ELF-1 (cell line): ENCODE measurements at regions not wholly inside any gene's neighbourhood (a gene's known extent, or its start where the extent isn't known, plus 50 kb on each side); places are given as distances from the start of the nearest gene placed in this dataset.
"Not testable (repeated sequence)": the region's sequence is repeated elsewhere in the genome, so short reads cannot be mapped to it uniquely, and the experiment has no call there.

ENCODE experiments used
- DNase-seq: peaks from one replicate; pipeline ENCODE4 v3.0.0-alpha.2; 2016; ENCODE audit warnings: low read depth, low spot score

DNA sequence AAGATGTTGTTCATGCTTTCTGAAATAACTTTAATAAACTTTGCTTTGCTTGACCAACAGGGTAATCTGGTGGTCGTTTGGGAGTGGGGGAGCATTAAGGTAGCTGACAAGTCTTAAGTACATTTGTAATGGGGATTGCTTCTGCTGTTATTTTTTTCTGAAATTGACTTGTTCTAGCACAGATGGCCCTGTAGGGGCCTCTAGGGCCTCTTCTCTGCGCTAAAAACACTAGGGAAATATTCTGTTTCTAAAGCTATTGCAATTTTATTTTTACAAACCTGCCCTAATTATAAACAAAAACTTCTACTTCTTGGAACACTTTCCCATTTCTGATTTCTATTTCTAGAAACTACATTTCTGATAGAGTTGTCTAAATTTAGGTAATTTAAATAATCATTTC lies 191.3 kb upstream of the KCNJ3 start:
- DNase-seq = no peak

DNA sequence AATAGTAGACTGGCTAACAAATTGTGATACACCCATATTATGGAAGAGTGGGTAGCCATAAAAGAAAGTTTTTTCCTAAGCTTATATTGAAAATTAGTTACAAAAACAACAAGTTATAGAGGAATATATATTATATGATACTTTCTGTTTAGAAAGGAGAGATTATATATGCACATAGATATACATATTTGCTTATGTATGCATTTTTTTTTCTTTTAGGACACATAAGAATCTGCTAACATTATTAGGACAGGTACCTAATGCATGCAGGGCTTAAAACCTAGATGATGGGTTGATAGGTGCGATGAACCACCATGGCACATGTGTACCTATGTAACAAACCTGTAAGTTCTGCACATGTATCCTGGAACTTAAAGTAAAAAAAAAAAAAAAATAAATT lies 179.6 kb upstream of the KCNJ3 start:
- DNase-seq = no peak

DNA sequence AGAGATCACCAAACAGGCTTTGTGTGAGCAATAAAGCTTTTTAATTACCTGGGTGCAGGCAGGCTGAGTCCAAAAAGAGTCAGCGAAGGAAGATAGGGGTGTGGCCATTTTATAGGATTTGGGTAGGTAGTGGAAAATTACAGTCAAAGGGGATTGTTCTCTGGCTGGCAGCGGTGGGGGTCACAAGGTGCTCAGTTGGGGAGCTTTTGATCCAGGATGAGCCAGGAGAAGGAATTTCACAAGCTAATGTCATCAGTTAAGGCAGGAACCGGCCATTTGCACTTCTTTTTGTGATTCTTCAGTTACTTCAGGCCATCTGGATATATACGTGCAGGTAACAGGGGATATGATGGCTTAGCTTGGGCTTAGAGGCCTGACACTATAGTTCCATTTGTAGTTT lies 177.5 kb upstream of the KCNJ3 start:
- DNase-seq = not testable (repeated sequence)

DNA sequence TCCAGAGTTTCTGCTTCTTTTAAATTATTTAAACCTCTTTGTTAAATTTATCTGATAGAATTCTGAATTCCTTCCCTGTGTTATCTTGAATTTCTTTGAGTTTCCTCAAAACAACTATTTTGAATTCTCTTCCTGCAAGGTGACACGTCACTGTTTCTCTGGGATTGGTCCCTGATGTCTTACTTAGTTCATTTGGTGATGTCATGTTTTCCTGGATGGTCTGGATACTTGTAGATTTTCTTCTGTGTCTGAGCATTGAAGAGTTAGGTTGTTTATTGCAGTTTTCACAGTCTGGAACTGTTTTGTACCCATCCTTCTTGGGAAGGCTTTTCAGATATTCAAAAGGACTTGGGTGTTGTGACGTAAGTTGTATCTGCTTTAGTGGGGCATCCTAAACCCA lies 172.3 kb upstream of the KCNJ3 start:
- DNase-seq = no peak

DNA sequence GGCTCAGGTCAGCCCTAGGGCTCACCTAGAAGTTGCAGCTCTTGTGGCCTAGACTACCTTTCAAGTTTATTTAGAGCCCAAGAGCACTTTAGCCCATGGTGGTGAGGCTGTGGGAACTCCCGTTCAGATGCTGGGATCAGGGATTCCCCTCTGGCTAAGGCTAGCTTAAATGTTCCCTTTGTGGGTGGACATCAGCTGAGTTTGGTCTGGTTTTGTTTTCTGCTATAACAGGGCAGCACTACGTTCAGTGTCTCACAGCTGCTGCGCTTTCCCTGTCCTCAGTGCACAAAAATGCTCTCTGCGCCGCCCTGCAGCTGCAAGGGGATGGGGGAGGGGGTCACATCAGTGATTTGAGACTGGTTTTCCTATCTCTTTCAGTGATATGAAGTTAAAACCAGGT lies 170.5 kb upstream of the KCNJ3 start:
- DNase-seq = peak; percentile 4

DNA sequence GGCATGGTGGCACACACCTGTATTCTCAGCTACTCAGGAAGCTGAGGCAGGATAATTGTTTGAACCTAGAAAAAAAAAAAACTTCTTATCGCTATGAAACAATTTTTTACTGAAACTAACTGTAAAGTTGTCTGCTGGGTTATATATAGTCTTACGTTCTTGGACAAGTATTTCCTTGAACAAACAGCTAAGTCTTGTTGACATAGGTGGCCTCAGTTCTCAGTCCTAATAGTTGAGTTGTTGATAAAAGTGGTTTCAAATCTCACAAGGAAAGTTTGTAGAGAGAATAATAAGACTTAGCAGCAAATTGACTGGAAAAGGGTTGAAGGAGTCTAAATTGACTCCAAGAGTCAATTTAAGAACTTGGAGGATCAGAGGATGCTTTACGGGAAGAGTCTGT lies 166.5 kb upstream of the KCNJ3 start:
- no peak for DNase-seq

DNA sequence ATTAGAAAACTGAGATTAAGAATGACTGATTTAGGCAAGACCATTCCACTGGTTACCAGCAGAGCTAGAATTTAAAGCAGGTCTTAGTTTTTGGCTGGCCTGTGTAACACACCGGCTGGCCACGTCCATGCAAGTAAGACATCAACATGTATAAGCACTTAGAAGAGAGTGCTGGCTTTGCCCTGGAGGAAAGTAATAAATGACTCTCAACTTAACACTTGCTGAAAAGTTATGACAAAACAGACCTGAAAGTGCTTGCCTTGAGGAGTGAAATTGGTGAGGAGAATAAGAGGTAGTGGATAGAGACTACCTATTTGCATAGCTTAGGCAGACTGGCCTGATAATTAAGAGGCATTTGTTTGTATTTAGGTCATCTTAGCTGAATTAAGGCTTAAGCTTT lies 165.7 kb upstream of the KCNJ3 start:
- peak; percentile 53 for DNase-seq

DNA sequence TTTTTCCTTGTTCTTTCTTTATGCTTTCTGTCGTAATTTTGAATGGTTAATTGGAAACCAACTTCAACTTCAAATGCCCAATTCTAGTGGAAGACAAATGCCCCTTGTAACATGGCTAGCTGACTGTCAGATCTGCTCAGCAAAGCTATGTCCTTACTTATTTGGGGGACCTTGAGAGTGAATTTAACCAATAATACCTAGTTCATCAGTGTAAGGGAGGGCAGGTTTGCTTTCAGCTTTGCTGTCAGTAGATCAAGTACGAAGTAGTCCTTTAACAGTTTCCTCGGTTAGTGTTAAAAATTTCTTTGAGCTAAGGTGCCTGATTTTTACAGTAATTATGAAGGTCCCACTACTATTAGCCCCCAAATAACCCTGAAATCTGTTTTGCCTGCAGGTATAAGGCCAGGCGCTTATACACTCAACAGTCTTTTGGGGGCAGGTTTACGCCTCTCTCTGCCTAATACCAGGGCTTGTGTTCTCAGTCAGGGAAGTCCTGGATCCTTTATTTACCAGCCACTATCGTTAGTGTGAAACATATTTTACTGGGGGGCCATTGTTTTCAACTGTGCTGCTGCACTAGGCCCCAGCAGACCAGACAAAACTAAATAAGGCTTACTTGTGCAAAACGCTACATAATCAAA lies 165.1 kb upstream of the KCNJ3 start:
- no peak for DNase-seq

DNA sequence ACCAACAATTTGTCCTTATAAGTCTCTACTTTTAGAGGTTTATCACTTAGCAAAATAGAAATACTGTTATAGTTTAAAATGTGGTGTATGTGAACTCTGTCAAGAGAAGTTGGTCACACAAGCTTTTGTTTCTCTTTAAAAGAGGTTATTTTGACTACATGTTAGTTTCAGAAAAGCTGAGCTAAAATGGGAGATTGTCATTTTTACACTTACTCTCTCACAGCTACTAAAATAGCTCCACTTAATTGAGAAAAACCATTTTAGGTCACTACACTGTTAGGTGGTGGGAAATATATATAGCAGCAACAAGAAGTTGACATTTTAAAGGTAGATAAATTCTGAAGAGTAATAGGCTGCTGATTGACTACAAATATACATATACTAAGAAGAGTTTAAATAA lies 161.5 kb upstream of the KCNJ3 start:
- no peak for DNase-seq

DNA sequence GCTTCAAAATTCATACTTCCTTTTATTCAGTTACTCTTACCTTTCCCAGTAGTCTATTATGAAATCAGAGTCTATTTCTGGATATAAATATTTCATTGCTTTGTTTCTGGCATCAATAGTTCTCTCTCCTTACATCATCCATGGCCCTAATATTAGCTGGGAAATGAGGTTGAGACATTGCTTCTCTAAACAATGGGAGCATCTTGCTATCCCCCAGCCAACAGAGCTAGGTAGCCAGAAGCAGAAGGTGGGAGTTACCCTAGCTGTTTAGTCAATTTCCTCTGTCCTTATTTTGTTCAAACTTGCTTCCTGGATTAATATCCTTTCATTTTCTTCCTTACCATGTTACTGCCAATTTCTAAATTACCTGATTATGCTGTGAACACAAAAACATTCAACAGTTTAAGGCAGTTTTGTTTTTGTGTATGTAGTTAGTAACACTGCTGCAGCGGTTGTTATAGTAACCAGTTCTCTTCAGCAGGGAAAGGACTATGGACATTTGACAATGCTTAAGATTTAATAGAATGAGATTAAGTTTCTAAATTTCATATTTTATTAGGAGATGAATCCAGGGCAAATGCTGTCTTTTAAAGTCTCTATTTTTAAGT lies 160.5 kb upstream of the KCNJ3 start:
- no peak for DNase-seq

DNA sequence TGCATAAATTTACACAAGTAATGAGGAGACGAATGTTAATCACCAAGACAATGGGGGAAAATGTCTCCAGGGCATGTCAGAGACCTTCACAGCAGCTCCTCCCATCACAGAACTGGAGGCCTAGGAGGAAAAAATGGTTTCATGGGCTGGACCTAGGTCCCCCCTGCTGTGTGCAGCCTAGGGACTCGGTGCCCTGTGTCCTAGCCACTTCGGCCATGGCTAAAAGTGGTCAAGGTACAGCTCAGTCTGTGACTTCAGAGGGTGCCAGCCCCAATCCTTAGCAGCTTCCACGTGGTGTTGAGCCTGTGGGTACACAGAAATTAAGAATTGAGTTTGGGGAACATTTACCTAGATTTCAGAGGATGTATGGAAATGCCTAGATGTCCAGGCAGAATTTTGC lies 152.2 kb upstream of the KCNJ3 start:
- DNase-seq = no peak

DNA sequence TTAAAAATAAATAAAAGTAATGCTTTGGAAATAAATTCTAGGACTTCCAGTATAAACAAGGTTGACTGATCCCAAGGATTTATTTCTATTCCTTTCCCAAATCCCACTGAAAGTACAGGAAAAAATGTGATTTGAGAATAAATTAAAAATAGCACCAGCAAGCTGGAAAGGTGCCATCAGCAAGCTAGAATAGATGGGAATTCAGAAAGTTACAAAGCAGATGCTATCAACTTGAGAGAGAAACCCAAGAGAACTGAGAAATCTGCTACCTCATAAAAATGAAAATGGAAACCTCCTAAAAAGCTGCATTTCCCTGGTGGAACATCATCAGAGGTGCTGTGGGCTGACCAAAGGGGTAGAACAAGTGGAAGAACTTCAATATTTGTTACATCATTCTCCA lies 148.6 kb upstream of the KCNJ3 start:
- DNase-seq = no peak

DNA sequence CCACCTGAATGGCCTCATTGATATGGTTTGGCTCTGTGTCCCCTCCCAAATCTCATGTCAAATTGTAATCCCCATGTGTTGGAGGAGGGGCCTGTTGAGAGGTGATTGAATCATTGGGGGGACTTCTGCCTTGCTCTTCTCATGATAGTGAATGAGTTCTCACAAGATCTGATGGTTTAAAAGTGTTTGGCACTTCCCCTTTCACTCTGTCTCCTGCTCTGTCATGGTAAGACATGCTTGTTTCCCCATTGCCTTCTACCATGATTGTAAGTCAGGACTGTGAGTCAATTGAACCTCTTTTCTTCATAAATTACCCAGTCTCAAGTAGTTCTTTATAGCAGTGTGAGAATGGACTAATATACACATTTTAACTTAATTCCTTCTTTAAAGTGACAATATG lies 146.8 kb upstream of the KCNJ3 start:
- DNase-seq = no peak

DNA sequence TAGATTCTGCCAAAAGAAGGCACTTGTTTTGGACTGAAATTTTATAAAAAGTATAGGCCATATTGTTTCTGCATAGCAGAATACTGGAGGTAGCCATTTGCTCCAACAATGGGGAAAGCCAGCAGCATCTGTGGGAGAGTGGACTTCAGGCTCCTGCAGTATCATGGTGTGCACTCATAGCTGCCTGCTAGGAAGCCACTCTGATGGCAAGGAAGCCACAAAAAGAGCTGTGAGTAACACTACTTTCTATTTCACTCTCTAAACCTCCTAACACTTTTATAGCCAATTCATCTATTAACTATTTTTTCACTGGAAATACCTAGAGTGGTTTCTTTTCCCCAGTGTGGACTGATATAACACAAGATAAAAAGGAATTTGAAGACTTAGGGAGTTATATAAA lies 144.4 kb upstream of the KCNJ3 start:
- DNase-seq = no peak

DNA sequence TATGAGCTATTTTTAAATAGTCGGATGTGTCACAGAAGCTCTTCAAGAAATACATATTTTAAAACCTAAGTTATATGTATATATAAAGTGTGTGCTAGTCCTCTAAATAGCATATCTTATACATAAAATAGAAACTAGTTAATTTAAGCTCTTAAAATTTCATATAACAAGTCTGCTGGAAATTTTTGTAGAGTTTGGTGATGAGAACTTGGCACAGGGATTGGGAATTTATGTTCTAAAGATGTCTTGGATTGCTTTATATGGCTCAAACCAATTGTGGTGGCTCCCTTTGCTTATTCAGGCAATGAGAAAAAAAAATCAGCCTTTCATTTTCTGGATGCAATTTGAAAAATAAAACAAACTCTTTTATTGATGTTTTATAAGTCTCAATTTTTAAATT lies 142.8 kb upstream of the KCNJ3 start:
- DNase-seq = no peak

DNA sequence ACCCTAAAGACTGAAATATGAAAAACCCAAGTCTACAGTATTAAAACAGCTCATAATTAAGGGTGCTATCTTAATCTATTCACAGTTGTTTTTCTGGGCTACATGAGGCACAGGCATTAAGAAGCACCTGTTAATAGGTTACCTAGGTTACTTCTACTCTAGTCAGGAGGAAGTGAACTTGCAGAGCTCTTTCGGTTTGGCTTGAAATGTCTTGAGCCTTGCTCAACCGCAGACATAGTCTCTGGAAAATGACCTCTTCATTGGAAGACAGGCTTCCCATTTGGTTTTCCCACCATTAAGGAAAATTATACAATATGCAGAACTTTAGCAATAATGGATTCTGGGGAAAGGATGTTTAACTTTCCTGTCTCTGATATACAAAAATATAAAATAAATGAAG lies 142.3 kb upstream of the KCNJ3 start:
- no peak for DNase-seq

DNA sequence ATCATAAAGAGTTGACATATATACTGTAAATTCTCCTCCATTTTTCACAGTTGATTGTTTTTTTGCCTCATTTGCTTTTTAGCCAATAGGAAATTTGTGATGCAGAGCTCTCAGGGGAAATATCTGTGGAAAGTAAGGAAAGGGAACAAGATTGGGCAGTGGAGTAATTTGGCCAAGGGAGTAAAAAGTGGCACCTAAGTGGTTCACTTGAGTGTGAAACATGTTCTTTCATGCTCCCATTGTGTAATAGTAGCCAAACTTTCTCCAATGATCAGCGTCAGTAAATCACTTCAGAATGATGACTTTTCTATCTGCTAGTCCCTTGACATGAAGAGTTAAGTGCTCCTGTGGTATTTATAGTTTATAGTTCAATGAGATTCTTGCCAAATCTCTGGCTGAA lies 141.9 kb upstream of the KCNJ3 start:
- DNase-seq = no peak

DNA sequence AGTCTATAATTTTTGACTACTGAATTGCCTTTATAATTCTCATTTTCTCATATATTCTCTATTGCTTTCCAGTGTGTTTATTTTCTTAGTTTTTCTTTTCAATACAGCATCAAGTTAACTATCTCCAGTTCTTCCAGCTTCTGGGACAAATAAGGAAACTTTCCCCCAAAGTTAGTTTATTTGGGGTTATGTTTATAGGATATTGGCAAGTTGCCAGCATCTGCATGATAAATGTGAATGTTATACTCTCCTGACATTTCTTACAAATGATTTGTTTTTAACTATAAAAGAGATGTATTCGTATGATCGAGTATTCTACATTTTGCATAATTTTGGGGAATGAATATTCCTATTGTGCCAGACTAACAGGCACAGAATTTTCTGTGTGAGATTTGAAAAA lies 140.6 kb upstream of the KCNJ3 start:
- no peak for DNase-seq

DNA sequence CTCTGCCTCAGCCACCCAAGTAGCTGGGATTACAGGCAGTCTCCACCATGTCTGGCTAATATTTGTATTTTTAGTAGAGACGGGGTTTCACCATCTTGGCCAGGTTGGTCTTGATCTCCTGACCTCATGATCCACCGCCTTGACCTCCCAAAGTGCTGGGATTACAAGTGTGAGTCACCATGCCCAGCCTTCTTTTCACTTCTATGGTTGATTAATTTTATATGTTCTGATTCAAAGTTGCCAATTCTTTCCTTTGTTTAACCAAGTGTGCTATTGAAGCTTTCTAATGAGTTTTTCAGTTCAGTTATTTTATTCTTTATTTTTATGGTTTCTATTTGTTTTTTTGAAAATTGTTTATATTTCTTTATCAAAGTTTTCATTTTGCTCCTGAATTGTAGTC lies 133.1 kb upstream of the KCNJ3 start:
- no peak for DNase-seq

DNA sequence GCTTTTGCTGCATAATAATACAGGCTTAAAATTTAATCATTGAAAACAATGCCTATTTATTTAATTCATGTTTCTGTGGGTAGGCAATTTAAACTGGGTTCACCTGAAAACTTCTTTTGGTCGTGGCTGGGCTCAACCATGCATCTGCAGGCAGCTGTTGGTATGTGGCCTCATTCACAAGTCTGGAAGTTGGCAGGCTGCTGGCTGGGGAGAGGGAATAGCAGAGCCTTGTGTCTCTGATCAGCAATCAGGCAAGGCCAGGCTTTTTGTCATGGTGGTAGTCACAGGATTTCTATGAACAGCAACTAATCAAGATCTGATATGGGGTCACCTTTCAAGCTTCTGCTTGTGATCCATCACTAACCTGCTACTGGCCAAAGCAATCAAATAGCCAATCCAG lies 130.1 kb upstream of the KCNJ3 start:
- no peak for DNase-seq

DNA sequence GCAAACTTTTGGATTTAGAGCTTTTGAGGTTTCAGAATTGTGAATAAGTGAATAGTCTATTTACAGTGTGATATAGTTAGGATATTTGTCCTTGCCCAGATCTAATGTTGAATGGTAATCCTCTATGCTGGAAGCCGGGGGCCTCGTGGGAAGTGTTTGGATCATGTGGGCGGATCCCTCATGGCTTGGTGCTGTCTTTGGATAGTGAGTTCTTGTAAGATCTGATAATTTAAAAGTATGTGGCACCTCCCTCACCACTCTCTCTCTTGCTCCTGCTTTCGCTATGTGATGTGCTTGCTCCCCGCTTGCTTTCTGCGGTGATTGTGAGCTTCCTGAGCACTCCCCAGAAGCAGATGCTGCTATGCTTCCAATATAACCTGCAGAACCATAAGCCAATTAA lies 128.0 kb upstream of the KCNJ3 start:
- no peak for DNase-seq

DNA sequence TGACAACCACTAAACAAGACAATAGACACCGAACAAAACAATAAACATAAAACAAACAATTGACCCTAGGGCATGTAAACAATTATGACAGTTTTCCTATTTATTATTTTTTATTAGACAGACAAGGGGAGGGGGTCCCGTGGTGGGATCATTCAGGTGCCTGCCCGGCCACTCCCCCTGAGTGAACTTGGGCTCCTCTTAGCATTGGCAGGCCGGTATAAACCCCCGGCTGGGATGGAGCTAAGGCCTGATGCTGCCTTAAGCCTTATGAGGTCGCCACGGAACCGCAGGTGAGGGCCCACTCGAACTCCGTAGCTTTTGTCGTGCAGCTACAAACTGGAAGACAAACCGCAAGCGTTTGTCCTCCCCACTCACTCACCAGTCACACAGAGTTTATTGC lies 121.8 kb upstream of the KCNJ3 start:
- DNase-seq = not testable (repeated sequence)

DNA sequence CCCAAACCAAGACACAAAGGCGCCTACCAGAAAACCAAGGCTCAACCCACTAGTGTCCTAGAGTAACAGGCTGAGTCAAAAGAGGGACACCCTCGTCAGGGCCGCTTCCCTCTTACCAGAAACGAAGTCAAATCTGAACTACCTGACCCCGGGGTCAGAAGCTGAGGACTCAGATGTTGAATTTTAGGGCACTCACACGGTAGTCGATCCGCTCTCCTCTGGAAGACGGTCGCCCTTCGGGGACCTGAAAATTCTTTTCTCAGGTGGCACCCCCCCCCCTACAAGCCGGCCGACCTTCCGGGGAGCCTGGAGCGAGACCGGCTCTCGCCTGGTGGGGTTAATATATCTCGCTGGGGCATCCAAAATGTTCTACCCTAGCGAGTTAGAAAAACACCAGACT lies 121.1 kb upstream of the KCNJ3 start:
- no peak for DNase-seq

DNA sequence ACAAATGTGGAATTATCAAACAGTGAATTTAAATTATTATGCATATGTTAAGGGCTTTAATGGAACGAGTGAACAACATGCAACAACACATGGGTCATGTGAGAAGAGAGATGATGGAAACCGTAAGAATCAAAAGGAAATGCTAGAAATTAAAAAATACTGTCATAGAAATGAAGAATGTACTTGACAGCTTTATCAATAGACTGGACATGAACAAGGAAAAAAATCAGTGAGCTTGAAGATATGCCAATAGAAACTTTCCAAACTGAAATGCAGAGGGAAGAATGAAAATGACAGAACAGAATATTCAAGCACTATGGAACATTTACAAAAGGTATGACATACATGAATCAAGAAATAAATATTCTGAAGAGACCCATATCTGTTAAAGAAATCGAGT lies 117.7 kb upstream of the KCNJ3 start:
- DNase-seq = no peak
